ENCODE measurements at regions not wholly inside any gene's neighbourhood (a gene's known extent, or its start where the extent isn't known, plus 50 kb on each side); places are given as distances from the start of the nearest gene placed in this dataset.
"Not testable (repeated sequence)": the region's sequence is repeated elsewhere in the genome, so short reads cannot be mapped to it uniquely, and the experiment has no call there.

GRCh38 chr2:138273280-138273679 is 228.3 kb upstream of the SPOPL start:
- CTCF ChIA-PET, result interaction anchor here (2.0 kb wide), 1 partner anchor 514 kb away, joined by 5 read pairs; no protein-coding TSS in a partner anchor
- H3K36me3 ChIP-seq (ENCODE audit: control insufficient read depth in 2 of 2, extremely low read depth in 1 of 2, insufficient read depth in 2 of 2, low read length in 2 of 2); dilution Hi-C loops (cut with MboI; ENCODE audit: extremely low pct_ligation_motif_present, low sequenced_read_pairs); H3K79me2 ChIP-seq (ENCODE audit: control insufficient read depth, insufficient read depth, low read length); POLR2A ChIA-PET; H3K27me3 ChIP-seq (ENCODE audit: control insufficient read depth in 2 of 2, insufficient read depth in 2 of 2, low read length in 2 of 2); H3K9ac ChIP-seq (replicated peaks; ENCODE audit: extremely low read depth, insufficient read depth, low read length); BruUV-seq (replicated peaks); H3K4me2 ChIP-seq (ENCODE audit: insufficient read depth, low read length); H4K20me1 ChIP-seq (replicated peaks; ENCODE audit: control insufficient read depth, extremely low read depth, insufficient read depth, low read length); FAIRE-seq; H3K9me1 ChIP-seq (replicated peaks; ENCODE audit: control insufficient read depth, extremely low read depth, insufficient read depth, low read length); H3K4me3 ChIP-seq (replicated peaks in 1 of 3; ENCODE audit: insufficient read depth in 1 of 3, low read depth in 1 of 3, low read length in 3 of 3); H2AFZ ChIP-seq (ENCODE audit: low read depth, low read length); H3K9me3 ChIP-seq (replicated peaks; ENCODE audit: control insufficient read depth, insufficient read depth, low read length); DNase-seq (ENCODE audit: low read depth, low spot score): not testable (repeated sequence)
- Histone ChIP-seq H3K4me1 (ENCODE audit: control insufficient read depth, extremely low read depth, insufficient read depth, low read length) (peaks cover 10% of the 10 kb centered on the region), H3K27ac (ENCODE audit: insufficient read depth, low read depth, low read length) (peak overlapping the region; percentile 27)
- intact Hi-C loops (cut with micrococcal nuclease), result loop anchor here (10.0 kb wide), 1 partner anchor 232 kb away; the partner anchor contains the start of gene SPOPL

GRCh38 chr2:138274421-138275291 is 226.9 kb upstream of the SPOPL start:
- TF ChIP-seq EZH2 (IDR thresholded peaks at IDR 0.05; ENCODE audit: borderline replicate concordance, low read depth, low read length, severe bottlenecking) (no peak), MYC (IDR thresholded peaks at IDR 0.05; ENCODE audit: low read depth, low read length) (no peak), MAX (IDR thresholded peaks at IDR 0.05; ENCODE audit: insufficient read depth, insufficient read length) (no peak), GATA2 (IDR thresholded peaks at IDR 0.05; ENCODE audit: insufficient read depth, insufficient read length, low read depth, low read length) (no peak), FOS (IDR thresholded peaks at IDR 0.05; ENCODE audit: borderline replicate concordance, insufficient read depth, low read length) (no peak)
- no peaks in the 10 kb centered on the region for H3K27me3 ChIP-seq (ENCODE audit: control insufficient read depth in 2 of 2, insufficient read depth in 2 of 2, low read length in 2 of 2)
- dilution Hi-C loops (cut with MboI; ENCODE audit: extremely low pct_ligation_motif_present, low sequenced_read_pairs), result no loop called here
- H3K36me3 ChIP-seq (ENCODE audit: control insufficient read depth in 2 of 2, extremely low read depth in 1 of 2, insufficient read depth in 2 of 2, low read length in 2 of 2), result no peaks in the 10 kb centered on the region
- CTCF ChIA-PET, result interaction anchor here (2.0 kb wide), 1 partner anchor 512 kb away, joined by 5 read pairs; no protein-coding TSS in a partner anchor
- no peak for FAIRE-seq
- no peaks in the 10 kb centered on the region for H3K9me1 ChIP-seq (replicated peaks; ENCODE audit: control insufficient read depth, extremely low read depth, insufficient read depth, low read length)
- no peaks in the 10 kb centered on the region for H4K20me1 ChIP-seq (replicated peaks; ENCODE audit: control insufficient read depth, extremely low read depth, insufficient read depth, low read length)
- no TSS peak for BruUV-seq (replicated peaks)
- H3K27ac ChIP-seq (ENCODE audit: insufficient read depth, low read depth, low read length), result no peak overlapping the region
- no peak overlapping the region for H3K4me2 ChIP-seq (ENCODE audit: insufficient read depth, low read length)
- H3K79me2 ChIP-seq (ENCODE audit: control insufficient read depth, insufficient read depth, low read length), result no peaks in the 10 kb centered on the region
- H2AFZ ChIP-seq (ENCODE audit: low read depth, low read length), result no peak overlapping the region
- POLR2A ChIA-PET, result no interaction called here
- DNase-seq (ENCODE audit: low read depth, low spot score), result no peak
- no peak overlapping the region for H3K9ac ChIP-seq (replicated peaks; ENCODE audit: extremely low read depth, insufficient read depth, low read length)
- H3K9me3 ChIP-seq (replicated peaks; ENCODE audit: control insufficient read depth, insufficient read depth, low read length), result no peaks in the 10 kb centered on the region
- intact Hi-C loops (cut with micrococcal nuclease), result loop anchor here (10.0 kb wide), 1 partner anchor 230 kb away; the partner anchor contains the start of gene SPOPL
- H3K4me3 ChIP-seq (replicated peaks in 1 of 3; ENCODE audit: insufficient read depth in 1 of 3, low read depth in 1 of 3, low read length in 3 of 3), result no peak overlapping the region
- peaks cover 10% of the 10 kb centered on the region for H3K4me1 ChIP-seq (ENCODE audit: control insufficient read depth, extremely low read depth, insufficient read depth, low read length)

All from endothelial cell of umbilical vein (primary cell).